Endothelial cell of umbilical vein (primary cell): ENCODE measurements at regions not wholly inside any gene's neighbourhood (a gene's known extent, or its start where the extent isn't known, plus 50 kb on each side); places are given as distances from the start of the nearest gene placed in this dataset.

Experiments used
- BruUV-seq: library from RNA; stranded (reverse); fragments of 400-500 nt; replicated peaks from 2 replicates; lab custom pipeline; 2021; lab: Mats Ljungman, UMichigan
- CTCF ChIA-PET: fragments of 300-600, 350-600 bp; sonication (Branson Sonifier 250); formaldehyde crosslinking; loops from one replicate; lab custom pipeline; 2021; ENCODE audit warnings: antibody characterized with exemption, inconsistent platforms; lab: Charles Lee
- POLR2A ChIA-PET: fragments of 300-600, 350-600 bp; sonication (Branson Sonifier 250); formaldehyde crosslinking; loops from one replicate; lab custom pipeline; 2021; ENCODE audit warnings: antibody characterized with exemption, inconsistent platforms; lab: Charles Lee
- DNase-seq: peaks from one replicate; pipeline ENCODE4 v3.0.0-alpha.2; 2011; ENCODE audit warnings: low read depth, low spot score
- FAIRE-seq: peaks from 2 replicates; lab custom pipeline; 2011; peaks lifted over from hg19 to GRCh38; lab: Jason Lieb, UNC
- H2AFZ ChIP-seq: 2 replicates; pipeline ENCODE4 v1.6.0; 2012; ENCODE audit warnings: low read depth, low read length, control low read depth, inconsistent platforms
- H3K27ac ChIP-seq: 2 replicates; pipeline ENCODE4 v1.5.1; 2011; ENCODE audit warnings: low read depth, mild to moderate bottlenecking, control low read depth, low read length, moderate library complexity; ENCODE audit not compliant: insufficient read depth
- H3K27me3 ChIP-seq, 2 experiments: 2 replicates each; pipeline versions ENCODE4 v1.6.0 to v1.6.1; 2011; ENCODE audit warnings: low read length in 2 of 2, mixed read lengths in 1 of 2; ENCODE audit not compliant: control insufficient read depth in 2 of 2, insufficient read depth in 2 of 2
- H3K36me3 ChIP-seq, 2 experiments: 2 replicates in 1 of 2; 3 replicates in 1 of 2; pipeline ENCODE4 v1.5.1; 2011; ENCODE audit warnings: low read length in 2 of 2, mild to moderate bottlenecking in 1 of 2, moderate library complexity in 1 of 2; ENCODE audit not compliant: control insufficient read depth in 2 of 2, insufficient read depth in 2 of 2; ENCODE audit errors: extremely low read depth in 1 of 2
- H3K4me1 ChIP-seq: 3 replicates; pipeline ENCODE4 v1.5.1; 2011; ENCODE audit warnings: mild to moderate bottlenecking, low read length; ENCODE audit not compliant: control insufficient read depth, insufficient read depth; ENCODE audit errors: extremely low read depth
- H3K4me2 ChIP-seq: 2 replicates; pipeline ENCODE4 v1.6.1; 2011; ENCODE audit warnings: low read length, control low read depth, mixed read lengths; ENCODE audit not compliant: insufficient read depth
- H3K4me3 ChIP-seq, 3 experiments: fragments of 200-600 bp in 1 of 3; sonication (generic), shearing (Covaris generic) in 1 of 3; replicated peaks in 1 of 3; 2 replicates each; pipeline ENCODE4 v1.5.1; 2011 to 2016; ENCODE audit warnings: control low read depth in 3 of 3, low read length in 3 of 3, mild to moderate bottlenecking in 2 of 3, inconsistent platforms in 1 of 3, low read depth in 1 of 3, moderate library complexity in 1 of 3; ENCODE audit not compliant: insufficient read depth in 1 of 3
- H3K79me2 ChIP-seq: 2 replicates; pipeline ENCODE4 v1.6.0; 2012; ENCODE audit warnings: low read length, inconsistent platforms; ENCODE audit not compliant: control insufficient read depth, insufficient read depth
- H3K9ac ChIP-seq: replicated peaks from 2 replicates; pipeline ENCODE3; 2011; ENCODE audit warnings: low read length, control low read depth; ENCODE audit not compliant: insufficient read depth; ENCODE audit errors: extremely low read depth
- H3K9me1 ChIP-seq: replicated peaks from 3 replicates; pipeline ENCODE4 v1.6.0; 2011; ENCODE audit warnings: mild to moderate bottlenecking, low read length; ENCODE audit not compliant: control insufficient read depth, insufficient read depth; ENCODE audit errors: extremely low read depth
- H3K9me3 ChIP-seq: replicated peaks from 2 replicates; pipeline ENCODE4 v1.5.1; 2012; ENCODE audit warnings: low read length, inconsistent platforms; ENCODE audit not compliant: control insufficient read depth, insufficient read depth
- H4K20me1 ChIP-seq: replicated peaks from 2 replicates; pipeline ENCODE3; 2011; ENCODE audit warnings: mild to moderate bottlenecking, low read length; ENCODE audit not compliant: control insufficient read depth, insufficient read depth; ENCODE audit errors: extremely low read depth
- CTCF ChIP-seq, 2 donors: IDR thresholded peaks; 1 replicate in 1 of 2; 2 replicates in 1 of 2; pipeline ENCODE4 v1.5.1; 2011; ENCODE audit warnings: low read length in 2 of 2, mild to moderate bottlenecking in 2 of 2, moderate library complexity in 2 of 2, control low read depth in 1 of 2, inconsistent platforms in 1 of 2, low read depth in 1 of 2; ENCODE audit not compliant: insufficient read depth in 1 of 2; ENCODE audit errors: extremely low read depth in 1 of 2
- EZH2 ChIP-seq: IDR thresholded peaks from 2 replicates; pipeline ENCODE4 v1.6.1; 2012; ENCODE audit warnings: borderline replicate concordance, low read depth, mild to moderate bottlenecking, moderate library complexity, low read length, inconsistent platforms; ENCODE audit not compliant: severe bottlenecking
- FOS ChIP-seq: IDR thresholded peaks from 2 replicates; pipeline ENCODE4 v1.6.1; 2011; ENCODE audit warnings: mild to moderate bottlenecking, low read length, moderate library complexity, borderline replicate concordance; ENCODE audit not compliant: insufficient read depth
- GATA2 ChIP-seq: IDR thresholded peaks from 2 replicates; pipeline ENCODE4 v1.7.0; 2011; ENCODE audit warnings: low read depth, mild to moderate bottlenecking, moderate library complexity, mixed read lengths, low read length; ENCODE audit not compliant: insufficient read length, insufficient read depth
- JUN ChIP-seq: IDR thresholded peaks from 2 replicates; pipeline ENCODE4 v1.6.1; 2011; ENCODE audit warnings: borderline replicate concordance, low read depth; ENCODE audit not compliant: insufficient read length, insufficient read depth
- MAX ChIP-seq: IDR thresholded peaks from 2 replicates; pipeline ENCODE4 v1.6.1; 2011; ENCODE audit not compliant: insufficient read depth, insufficient read length
- MYC ChIP-seq: IDR thresholded peaks from one replicate; pipeline ENCODE4 v1.6.1; 2011; ENCODE audit warnings: mild to moderate bottlenecking, low read depth, low read length
- POLR2A ChIP-seq: IDR thresholded peaks from 2 replicates; pipeline ENCODE4 v1.6.1; 2012; ENCODE audit warnings: low read depth, mild to moderate bottlenecking, control low read depth, low read length
- POLR2AphosphoS5 ChIP-seq: IDR thresholded peaks from 2 replicates; pipeline ENCODE4 v1.6.1; 2012; ENCODE audit warnings: low read depth, mild to moderate bottlenecking, control low read depth, low read length, moderate library complexity; ENCODE audit not compliant: insufficient read depth
- dilution Hi-C: fragments of 300-500 bp; cut with MboI; formaldehyde crosslinking; loops from one replicate; pipeline ENCODE4 v1.15.0; 2019; ENCODE audit warnings: low sequenced_read_pairs; ENCODE audit not compliant: extremely low pct_ligation_motif_present
- intact Hi-C: fragments of 100-400 bp; cut with micrococcal nuclease; formaldehyde crosslinking; loops from one replicate; pipeline ENCODE4 v1.10.0; 2022

- ChIA-PET POLR2A (no interaction called here), CTCF (interaction anchor here (0.9 to 1.2 kb wide), 2 partner anchors 11 to 57 kb away, joined by 3 read pairs; no protein-coding TSS in a partner anchor)
- dilution Hi-C loops (no loop called here), intact Hi-C loops (no loop called here)
- Histone ChIP-seq H3K36me3 (no peaks in the 10 kb centered on the region), H3K4me2 (no peak overlapping the region), H3K9ac (no peak overlapping the region), H3K9me1 (no peaks in the 10 kb centered on the region), H3K4me3 (no peak overlapping the region), H3K9me3 (no peaks in the 10 kb centered on the region), H3K27ac (no peak overlapping the region), H4K20me1 (no peaks in the 10 kb centered on the region), H3K4me1 (no peaks in the 10 kb centered on the region), H3K79me2 (no peaks in the 10 kb centered on the region), H2AFZ (no peak overlapping the region), H3K27me3 (no peaks in the 10 kb centered on the region)
- no TSS peak for BruUV-seq
- FAIRE-seq (no peak), DNase-seq (no peak)
- no peak for TF ChIP-seq FOS
- TF ChIP-seq GATA2 = no peak
- TF ChIP-seq POLR2AphosphoS5 = no peak
- no peak for TF ChIP-seq JUN
- TF ChIP-seq CTCF (IDR thresholded peaks at IDR 0.05; ENCODE audit: extremely low read depth in 1 of 2, insufficient read depth in 1 of 2, low read depth in 1 of 2, low read length in 2 of 2) = no peak
- no peak for TF ChIP-seq MYC
- TF ChIP-seq EZH2 = no peak
- no peak for TF ChIP-seq MAX
- TF ChIP-seq POLR2A = no peak
Measured at GRCh38 chr16:63714876-63715275, 1407.0 kb downstream of the CDH11 start.
